HepG2 (cell line): ENCODE measurements at regions not wholly inside any gene's neighbourhood (a gene's known extent, or its start where the extent isn't known, plus 50 kb on each side); places are given as distances from the start of the nearest gene placed in this dataset.

ENCODE experiments used
- ATAC-seq: fragments of 200-7000 bp; cut with Tn5 transposase; 3 replicates; pipeline ENCODE4 v1.9.1; 2020; ENCODE audit warnings: mild to moderate bottlenecking, moderate library complexity
- BruUV-seq: library from RNA; stranded (reverse); fragments of 400-500 nt; replicated peaks from 2 replicates; lab custom pipeline; 2021; lab: Mats Ljungman, UMichigan
- CTCF ChIA-PET: fragments of 300-600 bp; formaldehyde crosslinking; extraction: SDS; loops from one replicate; lab custom pipeline; 2021; ENCODE audit warnings: low total read pairs, inconsistent platforms, low intra/inter-chr PET ratio; lab: Yijun Ruan, JAX
- POLR2A ChIA-PET: fragments of 350-600 bp; sonication (Branson Sonifier 250); formaldehyde crosslinking; loops from one replicate; lab custom pipeline; 2020; ENCODE audit warnings: antibody characterized with exemption, inconsistent platforms; lab: Yijun Ruan, JAX
- DNase-seq: peaks from one replicate; pipeline ENCODE4 v3.0.0-alpha.2; 2015; ENCODE audit warnings: low spot score
- FAIRE-seq: peaks from 3 replicates; lab custom pipeline; 2011; peaks lifted over from hg19 to GRCh38; lab: Jason Lieb, UNC
- H2AFZ ChIP-seq: one replicate; pipeline ENCODE4 v1.6.1; 2011; ENCODE audit warnings: low read length, inconsistent platforms
- H3K27ac ChIP-seq: fragments of 300-600 bp; 3 replicates; pipeline ENCODE4 v1.8.0; 2011; ENCODE audit warnings: mixed run types, mild to moderate bottlenecking, mixed read lengths, low read length, inconsistent platforms; ENCODE audit not compliant: insufficient read depth; ENCODE audit errors: extremely low read length
- H3K27me3 ChIP-seq, 2 experiments: fragments of 200-600 bp in 1 of 2; 2 replicates in 1 of 2; 3 replicates in 1 of 2; pipeline versions ENCODE4 v1.6.0 to v1.8.0; 2011; ENCODE audit warnings: low read length in 2 of 2, mild to moderate bottlenecking in 2 of 2, moderate library complexity in 2 of 2, inconsistent platforms in 1 of 2; ENCODE audit not compliant: insufficient read depth in 2 of 2, control insufficient read depth in 1 of 2
- H3K36me3 ChIP-seq, 2 experiments: fragments of 200-600 bp in 1 of 2; replicated peaks in 1 of 2; 2 replicates in 1 of 2; 3 replicates in 1 of 2; pipeline versions ENCODE4 v1.5.1 to v1.8.0; 2011; ENCODE audit warnings: low read length in 2 of 2, inconsistent platforms in 1 of 2; ENCODE audit not compliant: insufficient read depth in 2 of 2, control insufficient read depth in 1 of 2
- H3K4me1 ChIP-seq: 2 replicates; pipeline ENCODE4 v1.5.1; 2012; ENCODE audit warnings: low read length, inconsistent platforms; ENCODE audit not compliant: insufficient read depth
- H3K4me2 ChIP-seq: 2 replicates; pipeline ENCODE4 v1.6.0; 2011; ENCODE audit warnings: low read depth, low read length, inconsistent platforms
- H3K4me3 ChIP-seq, 3 experiments: fragments of 200-600 bp in 1 of 3; sonication (generic), shearing (Covaris generic) in 1 of 3; replicated peaks in 1 of 3; 2 replicates each; pipeline ENCODE4 v1.5.1; 2011 to 2016; ENCODE audit warnings: low read length in 3 of 3, inconsistent platforms in 2 of 3, low read depth in 2 of 3, mild to moderate bottlenecking in 2 of 3, control low read depth in 1 of 3, mixed read lengths in 1 of 3; ENCODE audit not compliant: insufficient read depth in 1 of 3
- H3K79me2 ChIP-seq: one replicate; pipeline ENCODE4 v1.6.1; 2011; ENCODE audit warnings: low read length, inconsistent platforms; ENCODE audit not compliant: insufficient read depth
- H3K9ac ChIP-seq: 2 replicates; pipeline ENCODE4 v1.6.0; 2011; ENCODE audit warnings: mild to moderate bottlenecking, low read depth, low read length, inconsistent platforms; ENCODE audit not compliant: insufficient read depth
- H3K9me3 ChIP-seq: 2 replicates; pipeline ENCODE4 v1.5.1; 2012; ENCODE audit warnings: mild to moderate bottlenecking, low read length
- H4K20me1 ChIP-seq: 2 replicates; pipeline ENCODE4 v1.6.0; 2011; ENCODE audit warnings: inconsistent platforms, mild to moderate bottlenecking, low read length, moderate library complexity; ENCODE audit not compliant: insufficient read depth
- ARID2 ChIP-seq: sonication (generic); formaldehyde crosslinking; IDR thresholded peaks from 2 replicates; pipeline ENCODE4 v1.8.1; 2022; ENCODE audit warnings: mild to moderate bottlenecking, missing genetic modification reagents, borderline replicate concordance
- ATF7-NPFF ChIP-seq: sonication (generic); formaldehyde crosslinking; IDR thresholded peaks from 2 replicates; pipeline ENCODE4 v1.8.1; 2023; ENCODE audit warnings: mild to moderate bottlenecking, low read depth, missing genetic modification reagents, moderate library complexity
- ATM ChIP-seq: fragments of 450-650 bp; IDR thresholded peaks from 2 replicates; pipeline ENCODE4 v1.7.1; 2017; ENCODE audit warnings: mild to moderate bottlenecking, borderline replicate concordance
- GTF3A ChIP-seq: sonication (generic); formaldehyde crosslinking; conservative IDR thresholded peaks from 2 replicates; pipeline ENCODE4 v1.4.0; 2020; ENCODE audit warnings: mild to moderate bottlenecking, missing genetic modification reagents
- HMG20B ChIP-seq: conservative IDR thresholded peaks from 2 replicates; pipeline ENCODE4 v1.6.1; 2016; ENCODE audit warnings: missing genetic modification reagents, missing compliant biosample characterization
- KDM5B ChIP-seq: sonication (generic); formaldehyde crosslinking; IDR thresholded peaks from 2 replicates; pipeline ENCODE4 v1.4.0; 2020; ENCODE audit warnings: missing genetic modification reagents, mild to moderate bottlenecking, borderline replicate concordance
- POLR2AphosphoS2 ChIP-seq: IDR thresholded peaks from 2 replicates; pipeline ENCODE4 v1.6.1; 2011; ENCODE audit warnings: low read depth, low read length, improper control_type of control experiment
- PPARG ChIP-seq: conservative IDR thresholded peaks from 2 replicates; pipeline ENCODE4 v1.6.1; 2016; ENCODE audit warnings: missing biosample characterization, missing genetic modification reagents
- SRSF9 ChIP-seq: fragments of 200-400 bp; formaldehyde crosslinking; IDR thresholded peaks from 2 replicates; pipeline ENCODE4 v1.6.1; 2018; ENCODE audit warnings: borderline replicate concordance, mild to moderate bottlenecking, low read depth, low read length; ENCODE audit not compliant: insufficient read depth, poor library complexity, severe bottlenecking
- YEATS4 ChIP-seq: sonication (generic); formaldehyde crosslinking; IDR thresholded peaks from 2 replicates; pipeline ENCODE4 v1.4.0; 2020; ENCODE audit warnings: missing genetic modification reagents, borderline replicate concordance
- ZMYM2 ChIP-seq: sonication (generic); formaldehyde crosslinking; IDR thresholded peaks from 2 replicates; pipeline ENCODE4 v1.8.0; 2022; ENCODE audit warnings: mild to moderate bottlenecking, missing genetic modification reagents
- ZNF335 ChIP-seq: sonication (generic); formaldehyde crosslinking; IDR thresholded peaks from 2 replicates; pipeline ENCODE4 v1.4.0; 2020; ENCODE audit warnings: missing genetic modification reagents
- ZNF546 ChIP-seq: sonication (generic); formaldehyde crosslinking; conservative IDR thresholded peaks from 2 replicates; pipeline ENCODE4 v1.8.1; 2023; ENCODE audit warnings: mild to moderate bottlenecking, missing genetic modification reagents
- ZNF563 ChIP-seq: sonication (generic); formaldehyde crosslinking; IDR thresholded peaks from 2 replicates; pipeline ENCODE4 v1.8.0; 2022; ENCODE audit warnings: mild to moderate bottlenecking, moderate library complexity, missing genetic modification reagents
- WGBS: methylation state at CpG from one replicate; pipeline ENCODE4 v1.1.6; 2017; ENCODE audit warnings: low lambda C conversion rate; 5-methylcytosine and 5-hydroxymethylcytosine counted together
- in situ Hi-C: cut with HindIII; loops from 2 replicates; pipeline ENCODE4 v1.10.0; 2017; ENCODE audit warnings: low pct_unique_long_range_greater_than_20kb; ENCODE audit not compliant: extremely low pct_ligation_motif_present
- intact Hi-C: fragments of 100-400 bp; cut with micrococcal nuclease; formaldehyde crosslinking; loops from one replicate; pipeline ENCODE4 v1.10.0; 2022; ENCODE audit not compliant: unreplicated experiment
- TF ChIP-seq, protein P1 (sequence below): IDR thresholded peaks from 2 replicates; pipeline ENCODE4 v1.6.1; 2016; ENCODE audit warnings: mild to moderate bottlenecking, missing biosample characterization, missing genetic modification reagents
- TF ChIP-seq, protein P2 (sequence below): sonication (generic); formaldehyde crosslinking; IDR thresholded peaks from 2 replicates; pipeline ENCODE4 v1.4.0; 2020; ENCODE audit warnings: mild to moderate bottlenecking, missing genetic modification reagents

GRCh38 chr5:4929092-4929655 is 211.0 kb upstream of the ADAMTS16 start (continued):
- TF ChIP-seq SRSF9: no peak

GRCh38 chr5:4939042-4939781 is 200.9 kb upstream of the ADAMTS16 start:
- no peaks in the 10 kb centered on the region for H3K4me1 ChIP-seq
- no peaks in the 10 kb centered on the region for H3K79me2 ChIP-seq
- in situ Hi-C loops: no loop called here
- no peak for FAIRE-seq
- ATAC-seq: no peak
- intact Hi-C loops: no loop called here
- ChIA-PET CTCF (no interaction called here), POLR2A (no interaction called here)
- no peak for DNase-seq
- TF ChIP-seq PPARG (no peak), ARID2 (CRISPR knock-in tag) (no peak), ZMYM2 (CRISPR knock-in tag) (no peak), ATM (no peak), POLR2AphosphoS2 (no peak), ZNF335 (CRISPR knock-in tag) (no peak), ZNF563 (CRISPR knock-in tag) (no peak), ATF7-NPFF (CRISPR knock-in tag) (no peak), GTF3A (CRISPR knock-in tag) (no peak), KDM5B (no peak), YEATS4 (no peak), HMG20B (CRISPR knock-in tag) (no peak), ZNF546 (no peak)
- TF ChIP-seq, protein P1, sequence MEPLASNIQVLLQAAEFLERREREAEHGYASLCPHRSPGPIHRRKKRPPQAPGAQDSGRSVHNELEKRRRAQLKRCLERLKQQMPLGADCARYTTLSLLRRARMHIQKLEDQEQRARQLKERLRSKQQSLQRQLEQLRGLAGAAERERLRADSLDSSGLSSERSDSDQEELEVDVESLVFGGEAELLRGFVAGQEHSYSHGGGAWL (CRISPR knock-in tag): no peak
- TF ChIP-seq, protein P2, sequence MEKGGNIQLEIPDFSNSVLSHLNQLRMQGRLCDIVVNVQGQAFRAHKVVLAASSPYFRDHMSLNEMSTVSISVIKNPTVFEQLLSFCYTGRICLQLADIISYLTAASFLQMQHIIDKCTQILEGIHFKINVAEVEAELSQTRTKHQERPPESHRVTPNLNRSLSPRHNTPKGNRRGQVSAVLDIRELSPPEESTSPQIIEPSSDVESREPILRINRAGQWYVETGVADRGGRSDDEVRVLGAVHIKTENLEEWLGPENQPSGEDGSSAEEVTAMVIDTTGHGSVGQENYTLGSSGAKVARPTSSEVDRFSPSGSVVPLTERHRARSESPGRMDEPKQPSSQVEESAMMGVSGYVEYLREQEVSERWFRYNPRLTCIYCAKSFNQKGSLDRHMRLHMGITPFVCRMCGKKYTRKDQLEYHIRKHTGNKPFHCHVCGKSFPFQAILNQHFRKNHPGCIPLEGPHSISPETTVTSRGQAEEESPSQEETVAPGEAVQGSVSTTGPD (CRISPR knock-in tag): no peak
- H2AFZ ChIP-seq: no peak overlapping the region
- WGBS: 11% methylated on average over 9 of the region's 15 CpGs
- no peaks in the 10 kb centered on the region for H3K9me3 ChIP-seq
- peaks cover 0 to 25% of the 10 kb centered on the region in 2 experiments; a peak in 2 of 5 replicates for H3K27me3 ChIP-seq
- H3K9ac ChIP-seq: no peak overlapping the region
- BruUV-seq: no TSS peak
- H3K36me3 ChIP-seq: no peaks in the 10 kb centered on the region
- H3K4me3 ChIP-seq: no peak overlapping the region
- no peak overlapping the region for H3K27ac ChIP-seq
- no peaks in the 10 kb centered on the region for H4K20me1 ChIP-seq
- no peak overlapping the region for H3K4me2 ChIP-seq
